Hematopoietic multipotent progenitor cell treated with erythropoietin and hydrocortisone succinate and interleukin-3 and kit ligand, for 8 days (in vitro differentiated cells): ENCODE measurements at regions not wholly inside any gene's neighbourhood (a gene's known extent, or its start where the extent isn't known, plus 50 kb on each side); places are given as distances from the start of the nearest gene placed in this dataset.

Source experiments
- DNase-seq: peaks from one replicate; pipeline ENCODE4 v3.0.0-alpha.2; 2015

- peak; percentile 70 for DNase-seq
These were observed 115.0 kb upstream of the VEPH1 start for GRCh38 chr3:157618075-157618760.

- no peak for DNase-seq
These were observed 111.7 kb upstream of the VEPH1 start for GRCh38 chr3:157614896-157615295.

DNA sequence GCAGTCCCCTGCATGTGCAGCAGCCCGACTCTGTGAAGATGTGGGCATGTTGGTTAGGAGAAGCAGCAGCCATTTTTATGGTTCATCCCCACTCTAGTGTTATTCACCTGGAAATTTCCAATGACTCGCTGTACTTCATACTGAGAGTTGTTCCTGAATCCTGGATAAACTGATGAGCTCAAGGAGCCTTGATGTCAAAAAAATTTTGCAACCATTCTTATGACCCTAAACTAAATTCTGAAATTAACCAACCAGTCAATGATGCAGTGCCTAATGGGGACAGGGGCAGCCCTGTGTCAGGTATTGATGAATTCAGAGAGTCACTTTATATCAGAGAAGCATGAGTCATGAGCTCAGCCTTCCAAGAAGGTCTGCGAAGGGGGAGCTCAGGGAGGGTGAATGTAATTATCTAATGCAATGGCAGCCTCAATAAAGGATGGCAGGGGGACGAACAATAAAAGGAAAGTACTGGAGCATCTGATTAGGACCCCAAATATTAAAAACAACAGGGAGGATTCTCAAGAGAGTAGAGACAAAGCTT is 108.4 kb upstream of the VEPH1 start:
- no peak for DNase-seq

- DNase-seq: no peak
These were observed 107.8 kb upstream of the VEPH1 start for GRCh38 chr3:157610876-157611535.

DNA sequence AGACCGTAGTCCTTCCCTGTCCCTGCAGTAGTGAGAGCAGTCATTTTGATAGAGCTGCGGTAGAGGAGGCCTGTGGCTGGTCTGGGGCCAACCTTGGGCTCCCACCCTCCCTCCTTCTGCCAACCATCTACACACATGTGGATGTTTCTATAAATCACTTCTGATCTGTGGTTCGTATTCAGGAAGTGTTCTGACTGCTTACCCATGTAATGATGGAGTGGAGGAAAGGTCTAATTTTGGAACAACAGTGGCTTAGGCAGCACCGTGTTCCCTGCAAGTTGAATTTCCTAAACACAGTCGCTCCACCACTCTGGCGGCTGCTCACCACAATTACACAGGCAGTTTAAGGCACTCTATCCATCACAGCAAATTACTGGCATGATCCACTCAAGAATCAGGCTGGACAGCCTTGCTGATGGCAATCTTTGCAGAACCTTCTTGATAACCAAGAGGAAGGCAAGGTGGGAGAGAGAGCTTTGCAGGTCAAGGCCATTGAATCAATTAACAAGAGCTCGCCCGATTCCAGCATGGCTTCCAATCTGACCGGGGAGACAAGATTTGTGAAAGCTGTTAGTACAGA is 104.7 kb upstream of the VEPH1 start:
- no peak for DNase-seq

- no peak for DNase-seq
These were observed 103.6 kb upstream of the VEPH1 start for GRCh38 chr3:157606852-157607197.

DNA sequence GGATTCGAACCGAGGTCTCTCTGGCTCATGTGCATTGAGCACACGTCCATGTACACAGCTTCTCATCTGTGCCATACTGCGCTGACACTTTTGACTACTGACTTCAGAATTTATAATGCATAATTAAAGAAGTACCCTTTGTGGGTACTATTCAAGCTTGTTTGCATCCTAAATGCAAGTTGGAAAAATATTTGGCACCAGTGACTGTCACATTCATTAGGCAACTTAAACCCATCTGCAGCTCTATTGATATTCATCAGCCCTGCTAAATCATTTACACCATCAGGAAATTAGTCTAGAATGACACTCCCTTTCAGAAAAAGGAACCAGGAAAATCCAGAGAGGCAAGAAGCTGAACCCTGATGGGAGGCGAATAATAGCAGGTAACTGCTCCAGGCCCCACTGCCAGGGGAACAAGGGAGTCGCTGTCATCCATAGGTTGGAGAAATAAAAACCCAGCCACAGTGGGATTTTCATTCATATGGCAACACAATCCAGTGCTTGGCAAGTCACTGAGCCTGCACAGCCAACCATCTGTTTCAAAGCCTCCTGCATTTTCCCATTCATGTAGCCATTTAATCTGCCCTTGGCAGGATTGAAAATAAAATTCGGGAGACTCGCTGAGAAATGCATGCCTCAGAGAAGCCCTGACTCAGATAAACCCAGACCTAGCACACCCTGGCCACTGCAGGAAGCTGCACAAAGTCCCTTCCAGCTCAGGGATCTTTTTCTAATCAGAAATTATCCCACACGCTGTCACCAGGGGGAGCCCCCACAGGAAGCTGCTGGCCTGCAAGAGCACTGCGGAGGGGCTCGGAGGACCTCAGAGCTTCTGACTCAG is 103.0 kb upstream of the VEPH1 start:
- DNase-seq: peak; percentile 58

DNA sequence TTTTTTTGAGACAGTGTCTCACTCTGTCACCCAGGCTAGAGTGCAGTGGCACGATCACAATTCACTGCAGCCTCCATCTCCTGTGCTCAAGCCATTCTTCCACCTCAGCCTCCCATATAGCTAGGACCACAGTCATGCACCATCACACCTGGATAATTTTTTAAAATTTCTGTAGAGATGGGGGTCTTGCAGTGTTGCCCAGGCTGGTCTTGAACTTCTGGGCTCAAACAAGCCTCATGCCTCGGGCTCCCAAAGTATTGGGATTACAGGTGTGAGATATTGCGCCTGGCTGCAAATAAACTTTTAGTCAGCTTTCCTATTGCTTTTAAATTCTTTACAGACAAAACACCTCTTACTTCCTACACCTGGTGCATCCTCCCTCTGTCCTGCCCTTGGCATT is 102.1 kb upstream of the VEPH1 start:
- DNase-seq: no peak

GRCh38 chr3:157602424-157602823 is 99.2 kb upstream of the VEPH1 start:
- no peak for DNase-seq

- no peak for DNase-seq
These were observed 92.0 kb upstream of the VEPH1 start for GRCh38 chr3:157595259-157595658.

DNA sequence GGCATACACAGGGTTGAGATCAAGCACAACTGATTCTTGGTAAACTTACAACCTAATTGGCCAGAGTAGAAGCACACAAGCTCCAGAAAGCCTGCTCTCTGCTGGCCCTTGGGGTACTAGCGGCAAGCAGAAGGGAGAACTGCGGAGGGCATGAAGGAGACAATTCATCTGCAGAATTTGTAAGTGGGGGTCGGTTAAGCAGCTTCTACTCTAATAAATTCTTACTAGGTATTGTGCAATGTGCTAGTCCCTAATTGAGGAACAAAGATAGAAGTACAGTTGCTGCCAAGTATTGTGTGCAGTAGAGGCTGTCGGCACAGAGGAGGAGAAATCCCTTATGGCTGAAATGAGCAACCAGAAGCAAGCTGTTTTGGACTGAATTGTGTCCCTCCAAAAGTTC is 91.2 kb upstream of the VEPH1 start:
- no peak for DNase-seq

- no peak for DNase-seq
These were observed 89.6 kb upstream of the VEPH1 start for GRCh38 chr3:157592769-157593168.

- no peak for DNase-seq
These were observed 87.1 kb upstream of the VEPH1 start for GRCh38 chr3:157590273-157590672.

DNA sequence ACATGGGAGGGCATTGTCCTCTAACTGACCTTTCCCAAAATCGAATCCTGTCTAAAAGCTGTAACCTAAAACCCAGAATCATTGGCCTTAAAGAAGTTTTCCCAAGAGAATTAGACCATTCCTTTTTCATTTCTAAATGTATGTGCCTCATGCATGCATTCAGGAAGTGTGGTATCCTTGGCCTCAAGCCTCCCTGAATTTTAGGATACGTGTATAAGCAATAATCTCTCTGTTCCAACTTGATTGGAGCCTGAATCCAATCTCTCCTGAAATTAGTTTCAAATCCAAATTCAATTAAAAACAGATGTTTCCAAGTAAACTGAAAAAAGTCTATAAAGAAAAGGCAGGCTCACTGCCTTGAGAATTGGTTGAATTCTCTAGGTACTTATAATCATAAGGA is 86.0 kb upstream of the VEPH1 start:
- no peak for DNase-seq

GRCh38 chr3:157588386-157589060 is 85.3 kb upstream of the VEPH1 start:
- no peak for DNase-seq

GRCh38 chr3:157586293-157586692 is 83.1 kb upstream of the VEPH1 start:
- DNase-seq: no peak

DNA sequence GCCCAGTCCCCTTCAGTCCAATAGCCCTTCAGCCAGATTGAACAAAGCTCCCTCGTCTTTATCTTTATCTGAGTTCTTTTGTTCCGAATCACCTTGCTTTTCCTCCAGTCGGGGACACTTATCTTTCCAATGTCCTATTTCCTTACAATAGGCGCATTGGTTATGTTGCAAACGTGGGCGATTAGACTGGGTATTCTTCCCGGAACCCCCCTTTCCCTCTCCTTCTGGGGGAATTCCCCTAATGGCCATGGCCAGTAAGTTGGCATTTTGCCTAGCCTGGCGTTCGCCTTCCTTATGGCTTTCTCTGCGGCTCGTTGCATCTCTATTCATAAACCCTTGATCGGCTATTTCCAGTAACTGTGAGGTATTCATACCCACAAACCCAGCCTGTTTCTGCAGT is 82.2 kb upstream of the VEPH1 start:
- DNase-seq: no peak

DNA sequence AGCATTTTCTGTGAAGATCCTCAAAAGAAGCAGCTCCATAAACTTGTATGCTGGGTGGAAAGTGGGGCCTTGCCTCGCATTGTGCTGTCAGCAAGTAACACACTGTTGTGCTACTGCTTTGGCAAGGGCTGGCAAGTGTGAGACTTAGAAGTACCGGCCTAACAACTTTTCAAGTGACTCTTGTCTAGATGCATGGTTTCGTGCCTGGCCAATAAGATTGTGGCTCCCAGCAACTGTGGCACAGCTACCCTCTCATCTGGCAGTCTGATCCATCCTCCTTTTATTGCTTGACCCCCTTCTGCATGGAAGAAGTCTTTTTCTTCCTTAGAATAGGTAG is 79.4 kb upstream of the VEPH1 start:
- no peak for DNase-seq

DNA sequence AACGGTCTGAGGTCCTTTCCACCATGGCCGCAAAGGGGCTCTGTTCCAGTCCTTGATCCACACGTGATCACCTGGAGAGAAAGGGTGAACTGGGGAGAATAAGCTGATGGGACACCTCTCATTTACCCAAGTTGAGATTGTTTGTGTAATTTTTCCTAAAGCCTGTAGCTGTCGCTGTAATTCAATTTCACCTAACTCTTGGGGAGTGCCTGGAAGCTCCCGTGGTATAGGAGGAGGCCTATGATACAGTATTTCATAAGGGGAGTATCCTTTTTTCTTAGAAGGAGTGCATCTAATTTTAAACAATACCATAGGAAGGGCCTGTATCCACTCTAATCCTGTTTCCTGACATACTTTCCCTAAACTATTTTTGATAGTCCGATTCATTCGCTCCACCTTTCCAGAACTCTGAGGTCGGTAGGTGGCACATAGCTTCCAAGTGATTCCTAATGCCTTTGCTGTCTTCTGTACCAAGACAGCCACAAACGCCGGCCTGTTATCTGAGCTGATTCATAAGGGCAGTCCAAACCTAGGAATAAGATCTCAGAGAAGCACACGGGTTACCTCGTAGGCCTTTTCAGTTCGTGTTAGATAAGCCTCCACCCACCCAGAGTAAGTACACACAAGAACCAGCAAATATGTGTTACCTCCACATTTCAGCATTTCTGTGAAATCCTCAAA is 78.9 kb upstream of the VEPH1 start:
- DNase-seq: peak; percentile 71

DNA sequence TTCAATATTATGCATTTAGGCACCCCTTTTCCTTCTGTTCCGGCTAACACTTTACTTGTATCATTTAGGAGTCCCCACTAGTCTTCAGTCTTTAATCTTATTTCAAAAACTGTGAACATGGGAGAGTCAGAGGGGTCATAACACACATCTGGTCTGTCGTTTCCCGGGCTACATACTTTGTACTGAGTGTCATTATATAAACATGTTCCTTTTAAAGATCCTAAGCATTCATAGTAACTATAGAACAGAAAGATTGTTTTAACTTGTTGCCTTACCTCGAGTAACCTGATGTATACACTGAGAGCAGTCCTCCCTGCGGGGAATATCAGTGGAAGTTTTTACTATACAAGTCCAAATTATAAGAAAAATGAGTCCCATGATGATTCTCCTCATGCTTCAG is 78.2 kb upstream of the VEPH1 start:
- DNase-seq: no peak

DNA sequence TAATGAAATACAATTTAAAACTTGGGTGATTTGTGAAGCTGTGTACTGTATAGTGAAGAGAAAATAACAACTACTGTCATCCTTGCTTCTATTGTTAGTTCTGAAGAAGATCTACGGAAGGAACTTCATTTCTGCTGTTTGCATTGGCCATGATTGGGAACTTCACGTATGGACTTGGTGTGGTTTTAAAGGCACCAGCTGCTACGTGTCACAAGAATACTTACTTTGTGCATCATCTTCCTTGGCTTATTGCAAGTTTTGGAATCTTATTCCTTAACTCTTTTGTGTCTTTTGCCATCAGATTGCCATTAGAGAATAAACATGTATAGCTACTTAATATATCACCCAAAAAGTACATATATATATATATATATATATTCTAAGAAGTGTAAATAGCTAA is 75.0 kb upstream of the VEPH1 start:
- no peak for DNase-seq

DNA sequence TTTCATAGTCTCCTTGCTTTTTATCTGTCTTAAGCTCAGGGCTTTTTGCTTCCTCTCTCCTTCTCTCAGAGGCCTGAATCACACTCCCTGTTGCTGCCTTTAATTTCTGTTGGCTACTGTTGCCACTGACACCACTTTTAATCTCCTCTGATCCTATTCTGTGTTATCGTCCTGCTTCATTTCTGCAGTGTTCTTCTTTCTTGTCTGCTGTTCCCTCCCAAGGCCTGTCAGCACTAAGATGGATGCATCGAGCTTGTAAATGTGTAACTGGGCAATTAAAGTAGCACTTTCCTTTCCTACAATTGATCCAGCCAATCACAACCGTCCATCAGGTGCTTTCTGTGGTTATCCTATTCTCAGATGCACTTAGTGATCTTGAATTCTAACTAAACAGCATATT is 71.3 kb upstream of the VEPH1 start:
- DNase-seq: no peak
